Lower leg skin (tissue), 4 donors: ENCODE measurements at regions not wholly inside any gene's neighbourhood (a gene's known extent, or its start where the extent isn't known, plus 50 kb on each side); places are given as distances from the start of the nearest gene placed in this dataset.

ENCODE experiments used
- DNase-seq, 2 donors: peaks; one replicate each; pipeline ENCODE4 v3.0.0-alpha.2; 2019; ENCODE audit warnings: low spot score in 2 of 2
- H3K4me3 ChIP-seq: fragments of 200-600 bp; sonication (generic); 2 replicates; pipeline ENCODE4 v1.5.1; 2017; ENCODE audit warnings: mild to moderate bottlenecking, low read depth; ENCODE audit not compliant: poor library complexity, severe bottlenecking
- CTCF ChIP-seq, 3 donors: fragments of 450-650 bp; IDR thresholded peaks; one replicate each; pipeline ENCODE4 v1.5.1; 2016; ENCODE audit warnings: antibody characterized with exemption in 3 of 3, mild to moderate bottlenecking in 3 of 3, moderate library complexity in 2 of 3
- POLR2A ChIP-seq, 2 donors: fragments of 450-650 bp; IDR thresholded peaks; one replicate each; pipeline ENCODE4 v1.6.1; 2016 to 2017; ENCODE audit warnings: antibody characterized with exemption in 2 of 2, mild to moderate bottlenecking in 1 of 2, moderate library complexity in 1 of 2
- WGBS, 2 donors: methylation state at CpG; one replicate each; pipeline ENCODE4 v1.1.5; 2018; 5-methylcytosine and 5-hydroxymethylcytosine counted together
- intact Hi-C: fragments of 100-400 bp; cut with DNase I; formaldehyde crosslinking; loops from one replicate; pipeline ENCODE4 v1.15.0; 2023; ENCODE audit warnings: low total_unique reads

GRCh38 chr4:62490635-62491034, 1290.5 kb downstream of the ADGRL3 start:
- intact Hi-C loops = no loop called here
- TF ChIP-seq POLR2A (IDR thresholded peaks at IDR 0.05) (no peak), CTCF (IDR thresholded peaks at IDR 0.05) (no peak)
- DNase-seq = no peak
- 80 to 97% methylated on average over 1 of the region's 1 CpG for WGBS, 2 donors
- no peak overlapping the region for H3K4me3 ChIP-seq

GRCh38 chr4:62487016-62487415, 1286.9 kb downstream of the ADGRL3 start:
- intact Hi-C loops = no loop called here
- 19 to 41% methylated on average over 1 of the region's 1 CpG for WGBS, 2 donors
- TF ChIP-seq CTCF (IDR thresholded peaks at IDR 0.05) (no peak), POLR2A (IDR thresholded peaks at IDR 0.05) (no peak)
- H3K4me3 ChIP-seq = no peak overlapping the region
- no peak for DNase-seq

GRCh38 chr4:62484357-62484756, 1284.2 kb downstream of the ADGRL3 start:
- 77 to 80% methylated on average over 3 of the region's 3 CpGs for WGBS, 2 donors
- H3K4me3 ChIP-seq = no peak overlapping the region
- TF ChIP-seq CTCF (IDR thresholded peaks at IDR 0.05) = no peak
- TF ChIP-seq POLR2A (IDR thresholded peaks at IDR 0.05) = no peak
- intact Hi-C loops = no loop called here
- no peak for DNase-seq

GRCh38 chr4:62482355-62482754, 1282.2 kb downstream of the ADGRL3 start:
- TF ChIP-seq CTCF (IDR thresholded peaks at IDR 0.05) (no peak), POLR2A (IDR thresholded peaks at IDR 0.05) (no peak)
- intact Hi-C loops = no loop called here
- no peak overlapping the region for H3K4me3 ChIP-seq
- no peak for DNase-seq
- WGBS, 2 donors = 65 to 73% methylated on average over 3 of the region's 3 CpGs

- intact Hi-C loops = no loop called here
- WGBS, 2 donors = 53 to 86% methylated on average over 2 of the region's 2 CpGs
Measured at GRCh38 chr4:62475596-62475995, 1275.5 kb downstream of the ADGRL3 start.

More at GRCh38 chr4:62475596-62475995, 1275.5 kb downstream of the ADGRL3 start:
- no peak overlapping the region for H3K4me3 ChIP-seq
- no peak for TF ChIP-seq POLR2A (IDR thresholded peaks at IDR 0.05)
- TF ChIP-seq CTCF (IDR thresholded peaks at IDR 0.05) = no peak
- DNase-seq = no peak
